Endothelial cell of umbilical vein (primary cell): ENCODE measurements at regions not wholly inside any gene's neighbourhood (a gene's known extent, or its start where the extent isn't known, plus 50 kb on each side); places are given as distances from the start of the nearest gene placed in this dataset.

Experiments used
- GATA2 ChIP-seq: IDR thresholded peaks from 2 replicates; pipeline ENCODE4 v1.7.0; 2011; ENCODE audit warnings: low read depth, mild to moderate bottlenecking, moderate library complexity, mixed read lengths, low read length; ENCODE audit not compliant: insufficient read length, insufficient read depth
- POLR2A ChIP-seq: IDR thresholded peaks from 2 replicates; pipeline ENCODE4 v1.6.1; 2012; ENCODE audit warnings: low read depth, mild to moderate bottlenecking, control low read depth, low read length
- TF ChIP-seq, protein P1 (sequence below): IDR thresholded peaks from 2 replicates; pipeline ENCODE4 v1.6.1; 2011; ENCODE audit not compliant: insufficient read depth, insufficient read length
- TF ChIP-seq, protein P2 (sequence below), 2 donors: IDR thresholded peaks; 1 replicate in 1 of 2; 2 replicates in 1 of 2; pipeline ENCODE4 v1.5.1; 2011; ENCODE audit warnings: low read length in 2 of 2, mild to moderate bottlenecking in 2 of 2, moderate library complexity in 2 of 2, control low read depth in 1 of 2, inconsistent platforms in 1 of 2, low read depth in 1 of 2; ENCODE audit not compliant: insufficient read depth in 1 of 2; ENCODE audit errors: extremely low read depth in 1 of 2

DNA sequence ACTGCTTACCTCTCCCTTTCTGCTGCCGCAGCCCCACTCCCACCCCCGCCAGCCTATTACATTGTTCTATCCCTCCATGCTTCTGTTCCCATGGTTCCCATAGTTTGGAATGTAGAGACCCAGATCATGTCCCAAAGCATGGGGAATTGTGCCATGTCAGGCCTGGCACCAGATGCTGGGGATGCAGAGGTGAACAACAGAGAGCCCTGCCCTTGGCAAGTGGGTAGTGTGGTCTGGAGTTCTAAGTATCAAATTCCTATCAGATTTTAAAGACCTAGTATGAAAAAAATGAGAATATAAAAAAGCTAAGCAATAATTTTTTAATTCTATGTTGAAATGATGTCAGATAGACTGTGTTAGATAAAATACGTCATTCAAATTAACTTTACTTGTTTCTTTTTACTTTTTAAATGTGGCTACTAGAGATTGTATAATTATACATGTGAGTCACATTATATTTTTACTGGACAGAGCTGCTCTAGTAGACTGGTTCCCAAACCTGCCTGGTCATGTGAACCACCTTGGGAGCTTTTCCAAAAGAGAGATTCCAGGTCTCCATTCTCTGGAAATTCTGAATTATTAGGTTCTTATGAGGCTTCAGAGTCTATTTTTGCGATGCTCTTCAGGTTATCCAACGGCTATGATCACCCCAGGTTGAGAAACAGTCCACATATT, 113.0 kb upstream of the DAB1 start:
- TF ChIP-seq, protein P1, sequence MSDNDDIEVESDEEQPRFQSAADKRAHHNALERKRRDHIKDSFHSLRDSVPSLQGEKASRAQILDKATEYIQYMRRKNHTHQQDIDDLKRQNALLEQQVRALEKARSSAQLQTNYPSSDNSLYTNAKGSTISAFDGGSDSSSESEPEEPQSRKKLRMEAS = no peak
- TF ChIP-seq, protein P2, sequence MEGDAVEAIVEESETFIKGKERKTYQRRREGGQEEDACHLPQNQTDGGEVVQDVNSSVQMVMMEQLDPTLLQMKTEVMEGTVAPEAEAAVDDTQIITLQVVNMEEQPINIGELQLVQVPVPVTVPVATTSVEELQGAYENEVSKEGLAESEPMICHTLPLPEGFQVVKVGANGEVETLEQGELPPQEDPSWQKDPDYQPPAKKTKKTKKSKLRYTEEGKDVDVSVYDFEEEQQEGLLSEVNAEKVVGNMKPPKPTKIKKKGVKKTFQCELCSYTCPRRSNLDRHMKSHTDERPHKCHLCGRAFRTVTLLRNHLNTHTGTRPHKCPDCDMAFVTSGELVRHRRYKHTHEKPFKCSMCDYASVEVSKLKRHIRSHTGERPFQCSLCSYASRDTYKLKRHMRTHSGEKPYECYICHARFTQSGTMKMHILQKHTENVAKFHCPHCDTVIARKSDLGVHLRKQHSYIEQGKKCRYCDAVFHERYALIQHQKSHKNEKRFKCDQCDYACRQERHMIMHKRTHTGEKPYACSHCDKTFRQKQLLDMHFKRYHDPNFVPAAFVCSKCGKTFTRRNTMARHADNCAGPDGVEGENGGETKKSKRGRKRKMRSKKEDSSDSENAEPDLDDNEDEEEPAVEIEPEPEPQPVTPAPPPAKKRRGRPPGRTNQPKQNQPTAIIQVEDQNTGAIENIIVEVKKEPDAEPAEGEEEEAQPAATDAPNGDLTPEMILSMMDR (IDR thresholded peaks at IDR 0.05; ENCODE audit: extremely low read depth in 1 of 2, insufficient read depth in 1 of 2, low read depth in 1 of 2, low read length in 2 of 2) = no peak
- TF ChIP-seq POLR2A (no peak), GATA2 (no peak)
